HepG2 (cell line): ENCODE measurements at regions not wholly inside any gene's neighbourhood (a gene's known extent, or its start where the extent isn't known, plus 50 kb on each side); places are given as distances from the start of the nearest gene placed in this dataset.

Experiments
- AHR ChIP-seq: IDR thresholded peaks from 2 replicates; pipeline ENCODE4 v1.6.1; 2018; ENCODE audit warnings: missing genetic modification reagents, missing compliant biosample characterization
- GATA4 ChIP-seq: sonication (generic); IDR thresholded peaks from 2 replicates; pipeline ENCODE4 v1.6.1; 2016; ENCODE audit warnings: antibody characterized with exemption, low read depth, borderline replicate concordance
- IKZF4 ChIP-seq: sonication (generic); formaldehyde crosslinking; IDR thresholded peaks from 2 replicates; pipeline ENCODE4 v1.5.1; 2020; ENCODE audit warnings: borderline replicate concordance, mild to moderate bottlenecking, low read depth, missing genetic modification reagents; ENCODE audit errors: not compliant biosample characterization
- NCOA1 ChIP-seq: sonication (generic); formaldehyde crosslinking; IDR thresholded peaks from 2 replicates; pipeline ENCODE4 v1.9.0; 2021; ENCODE audit warnings: missing genetic modification reagents
- NCOA2 ChIP-seq: sonication (generic); formaldehyde crosslinking; IDR thresholded peaks from 2 replicates; pipeline ENCODE4 v1.8.0; 2022; ENCODE audit warnings: inconsistent platforms
- NFE2L1 ChIP-seq: sonication (generic); formaldehyde crosslinking; IDR thresholded peaks from 2 replicates; pipeline ENCODE4 v1.4.0; 2020; ENCODE audit warnings: missing genetic modification reagents, mild to moderate bottlenecking, borderline replicate concordance
- SIN3A ChIP-seq: IDR thresholded peaks from 2 replicates; pipeline ENCODE4 v1.6.1; 2011; ENCODE audit warnings: low read depth, mild to moderate bottlenecking, control low read depth, low read length, borderline replicate concordance
- SOX13 ChIP-seq, 3 experiments: fragments of 450-650 bp in 1 of 3; sonication (generic) in 1 of 3; formaldehyde crosslinking in 1 of 3; IDR thresholded peaks in 2 of 3; conservative IDR thresholded peaks in 1 of 3; 2 replicates each; pipeline versions ENCODE4 v1.5.0 to v1.6.1; 2016 to 2020; ENCODE audit warnings: antibody characterized with exemption in 1 of 3, mild to moderate bottlenecking in 1 of 3, missing compliant biosample characterization in 1 of 3, missing genetic modification reagents in 1 of 3, moderate library complexity in 1 of 3
- SRF ChIP-seq: IDR thresholded peaks from 2 replicates; pipeline ENCODE4 v1.6.1; 2011; ENCODE audit warnings: mild to moderate bottlenecking, low read depth, low read length, moderate library complexity
- SRY ChIP-seq: sonication (generic); formaldehyde crosslinking; IDR thresholded peaks from 2 replicates; pipeline ENCODE4 v1.8.0; 2022; ENCODE audit warnings: mild to moderate bottlenecking, missing genetic modification reagents
- ZNF598 ChIP-seq: sonication (generic); formaldehyde crosslinking; IDR thresholded peaks from 2 replicates; pipeline ENCODE4 v1.5.1; 2020; ENCODE audit warnings: mild to moderate bottlenecking, missing genetic modification reagents, borderline replicate concordance
- ZNF703 ChIP-seq: sonication (generic); formaldehyde crosslinking; IDR thresholded peaks from 2 replicates; pipeline ENCODE4 v1.5.1; 2020; ENCODE audit warnings: missing genetic modification reagents, mild to moderate bottlenecking, moderate library complexity, borderline replicate concordance
- ZNF788 ChIP-seq: sonication (generic); formaldehyde crosslinking; IDR thresholded peaks from 2 replicates; pipeline ENCODE4 v1.5.0; 2020; ENCODE audit warnings: mild to moderate bottlenecking, missing genetic modification reagents, borderline replicate concordance
- TF ChIP-seq, protein P1 (sequence below): IDR thresholded peaks from 2 replicates; pipeline ENCODE4 v1.4.0; 2020; ENCODE audit warnings: mild to moderate bottlenecking, missing genetic modification reagents
- TF ChIP-seq, protein P2 (sequence below): sonication (generic); formaldehyde crosslinking; IDR thresholded peaks from 2 replicates; pipeline ENCODE4 v1.4.0; 2020; ENCODE audit warnings: mild to moderate bottlenecking, missing genetic modification reagents
- TF ChIP-seq, protein P3 (sequence below): sonication (generic); formaldehyde crosslinking; IDR thresholded peaks from 2 replicates; pipeline ENCODE4 v1.4.0; 2020; ENCODE audit warnings: mild to moderate bottlenecking, missing genetic modification reagents
- TF ChIP-seq, protein P4 (sequence below): sonication (generic); formaldehyde crosslinking; IDR thresholded peaks from 2 replicates; pipeline ENCODE4 v1.8.1; 2023; ENCODE audit warnings: missing genetic modification reagents, mild to moderate bottlenecking, borderline replicate concordance

GRCh38 chr1:244970744-244971551 lies 106.6 kb upstream of the HNRNPU start (continued):
- TF ChIP-seq IKZF4 (CRISPR knock-in tag) (no peak), SRY (no peak; the same call in 1 of the 2 replicates), ZNF788 (peak; percentile 29; the same call in 1 of the 2 replicates), ZNF598 (peak; percentile 25; the same call in 1 of the 2 replicates), NCOA1 (CRISPR knock-in tag) (no peak), SRF (no peak), SOX13 (IDR thresholded peaks at IDR 0.05) (no peak), SOX13 (CRISPR knock-in tag; conservative IDR thresholded peaks at IDR 0.05 in 1 of 2, IDR thresholded peaks at IDR 0.05 in 1 of 2) (peak in 1 of 2 experiments; percentile 32; a peak in 2 of 4 replicates), ZNF703 (CRISPR knock-in tag) (0 out of 2 replicates have a peak, but pooled peaks have one; percentile 40), AHR (CRISPR knock-in tag) (no peak), SIN3A (no peak), NCOA2 (CRISPR knock-in tag) (no peak; the same call in 1 of the 2 replicates), GATA4 (no peak), NFE2L1 (CRISPR knock-in tag) (no peak; the same call in 1 of the 2 replicates)
- TF ChIP-seq, protein P1, sequence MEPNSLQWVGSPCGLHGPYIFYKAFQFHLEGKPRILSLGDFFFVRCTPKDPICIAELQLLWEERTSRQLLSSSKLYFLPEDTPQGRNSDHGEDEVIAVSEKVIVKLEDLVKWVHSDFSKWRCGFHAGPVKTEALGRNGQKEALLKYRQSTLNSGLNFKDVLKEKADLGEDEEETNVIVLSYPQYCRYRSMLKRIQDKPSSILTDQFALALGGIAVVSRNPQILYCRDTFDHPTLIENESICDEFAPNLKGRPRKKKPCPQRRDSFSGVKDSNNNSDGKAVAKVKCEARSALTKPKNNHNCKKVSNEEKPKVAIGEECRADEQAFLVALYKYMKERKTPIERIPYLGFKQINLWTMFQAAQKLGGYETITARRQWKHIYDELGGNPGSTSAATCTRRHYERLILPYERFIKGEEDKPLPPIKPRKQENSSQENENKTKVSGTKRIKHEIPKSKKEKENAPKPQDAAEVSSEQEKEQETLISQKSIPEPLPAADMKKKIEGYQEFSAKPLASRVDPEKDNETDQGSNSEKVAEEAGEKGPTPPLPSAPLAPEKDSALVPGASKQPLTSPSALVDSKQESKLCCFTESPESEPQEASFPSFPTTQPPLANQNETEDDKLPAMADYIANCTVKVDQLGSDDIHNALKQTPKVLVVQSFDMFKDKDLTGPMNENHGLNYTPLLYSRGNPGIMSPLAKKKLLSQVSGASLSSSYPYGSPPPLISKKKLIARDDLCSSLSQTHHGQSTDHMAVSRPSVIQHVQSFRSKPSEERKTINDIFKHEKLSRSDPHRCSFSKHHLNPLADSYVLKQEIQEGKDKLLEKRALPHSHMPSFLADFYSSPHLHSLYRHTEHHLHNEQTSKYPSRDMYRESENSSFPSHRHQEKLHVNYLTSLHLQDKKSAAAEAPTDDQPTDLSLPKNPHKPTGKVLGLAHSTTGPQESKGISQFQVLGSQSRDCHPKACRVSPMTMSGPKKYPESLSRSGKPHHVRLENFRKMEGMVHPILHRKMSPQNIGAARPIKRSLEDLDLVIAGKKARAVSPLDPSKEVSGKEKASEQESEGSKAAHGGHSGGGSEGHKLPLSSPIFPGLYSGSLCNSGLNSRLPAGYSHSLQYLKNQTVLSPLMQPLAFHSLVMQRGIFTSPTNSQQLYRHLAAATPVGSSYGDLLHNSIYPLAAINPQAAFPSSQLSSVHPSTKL (CRISPR knock-in tag): 0 out of 2 replicates have a peak, but pooled peaks have one; percentile 28
- TF ChIP-seq, protein P2, sequence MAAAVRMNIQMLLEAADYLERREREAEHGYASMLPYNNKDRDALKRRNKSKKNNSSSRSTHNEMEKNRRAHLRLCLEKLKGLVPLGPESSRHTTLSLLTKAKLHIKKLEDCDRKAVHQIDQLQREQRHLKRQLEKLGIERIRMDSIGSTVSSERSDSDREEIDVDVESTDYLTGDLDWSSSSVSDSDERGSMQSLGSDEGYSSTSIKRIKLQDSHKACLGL (CRISPR knock-in tag): peak; percentile 24; the same call in 1 of the 2 replicates
- TF ChIP-seq, protein P3, sequence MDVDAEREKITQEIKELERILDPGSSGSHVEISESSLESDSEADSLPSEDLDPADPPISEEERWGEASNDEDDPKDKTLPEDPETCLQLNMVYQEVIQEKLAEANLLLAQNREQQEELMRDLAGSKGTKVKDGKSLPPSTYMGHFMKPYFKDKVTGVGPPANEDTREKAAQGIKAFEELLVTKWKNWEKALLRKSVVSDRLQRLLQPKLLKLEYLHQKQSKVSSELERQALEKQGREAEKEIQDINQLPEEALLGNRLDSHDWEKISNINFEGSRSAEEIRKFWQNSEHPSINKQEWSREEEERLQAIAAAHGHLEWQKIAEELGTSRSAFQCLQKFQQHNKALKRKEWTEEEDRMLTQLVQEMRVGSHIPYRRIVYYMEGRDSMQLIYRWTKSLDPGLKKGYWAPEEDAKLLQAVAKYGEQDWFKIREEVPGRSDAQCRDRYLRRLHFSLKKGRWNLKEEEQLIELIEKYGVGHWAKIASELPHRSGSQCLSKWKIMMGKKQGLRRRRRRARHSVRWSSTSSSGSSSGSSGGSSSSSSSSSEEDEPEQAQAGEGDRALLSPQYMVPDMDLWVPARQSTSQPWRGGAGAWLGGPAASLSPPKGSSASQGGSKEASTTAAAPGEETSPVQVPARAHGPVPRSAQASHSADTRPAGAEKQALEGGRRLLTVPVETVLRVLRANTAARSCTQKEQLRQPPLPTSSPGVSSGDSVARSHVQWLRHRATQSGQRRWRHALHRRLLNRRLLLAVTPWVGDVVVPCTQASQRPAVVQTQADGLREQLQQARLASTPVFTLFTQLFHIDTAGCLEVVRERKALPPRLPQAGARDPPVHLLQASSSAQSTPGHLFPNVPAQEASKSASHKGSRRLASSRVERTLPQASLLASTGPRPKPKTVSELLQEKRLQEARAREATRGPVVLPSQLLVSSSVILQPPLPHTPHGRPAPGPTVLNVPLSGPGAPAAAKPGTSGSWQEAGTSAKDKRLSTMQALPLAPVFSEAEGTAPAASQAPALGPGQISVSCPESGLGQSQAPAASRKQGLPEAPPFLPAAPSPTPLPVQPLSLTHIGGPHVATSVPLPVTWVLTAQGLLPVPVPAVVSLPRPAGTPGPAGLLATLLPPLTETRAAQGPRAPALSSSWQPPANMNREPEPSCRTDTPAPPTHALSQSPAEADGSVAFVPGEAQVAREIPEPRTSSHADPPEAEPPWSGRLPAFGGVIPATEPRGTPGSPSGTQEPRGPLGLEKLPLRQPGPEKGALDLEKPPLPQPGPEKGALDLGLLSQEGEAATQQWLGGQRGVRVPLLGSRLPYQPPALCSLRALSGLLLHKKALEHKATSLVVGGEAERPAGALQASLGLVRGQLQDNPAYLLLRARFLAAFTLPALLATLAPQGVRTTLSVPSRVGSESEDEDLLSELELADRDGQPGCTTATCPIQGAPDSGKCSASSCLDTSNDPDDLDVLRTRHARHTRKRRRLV (CRISPR knock-in tag): no peak
- TF ChIP-seq, protein P4, sequence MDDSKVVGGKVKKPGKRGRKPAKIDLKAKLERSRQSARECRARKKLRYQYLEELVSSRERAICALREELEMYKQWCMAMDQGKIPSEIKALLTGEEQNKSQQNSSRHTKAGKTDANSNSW (CRISPR knock-in tag): no peak
